ENCODE measurements at regions not wholly inside any gene's neighbourhood (a gene's known extent, or its start where the extent isn't known, plus 50 kb on each side); places are given as distances from the start of the nearest gene placed in this dataset.

DNA sequence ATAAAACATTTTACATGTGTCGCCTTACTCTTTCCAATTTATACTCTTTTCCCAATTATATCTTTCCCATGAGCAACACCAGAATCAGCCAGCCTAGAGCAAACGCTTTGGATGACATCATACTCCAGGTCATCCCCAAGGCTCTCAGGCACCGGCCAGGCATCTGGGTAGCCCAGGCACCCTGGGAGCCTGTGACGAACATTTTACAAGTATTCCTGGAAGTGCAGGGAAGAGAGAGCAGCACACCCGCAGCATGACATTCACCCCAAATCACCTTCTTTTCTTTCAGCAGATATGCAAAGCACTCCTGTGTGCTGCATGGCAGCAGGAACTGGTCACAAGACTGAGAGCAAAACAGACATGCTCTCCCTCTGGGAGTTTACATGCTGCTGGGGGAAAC lies 75.7 kb upstream of the SMIM23 start:
- TF ChIP-seq, protein P1, sequence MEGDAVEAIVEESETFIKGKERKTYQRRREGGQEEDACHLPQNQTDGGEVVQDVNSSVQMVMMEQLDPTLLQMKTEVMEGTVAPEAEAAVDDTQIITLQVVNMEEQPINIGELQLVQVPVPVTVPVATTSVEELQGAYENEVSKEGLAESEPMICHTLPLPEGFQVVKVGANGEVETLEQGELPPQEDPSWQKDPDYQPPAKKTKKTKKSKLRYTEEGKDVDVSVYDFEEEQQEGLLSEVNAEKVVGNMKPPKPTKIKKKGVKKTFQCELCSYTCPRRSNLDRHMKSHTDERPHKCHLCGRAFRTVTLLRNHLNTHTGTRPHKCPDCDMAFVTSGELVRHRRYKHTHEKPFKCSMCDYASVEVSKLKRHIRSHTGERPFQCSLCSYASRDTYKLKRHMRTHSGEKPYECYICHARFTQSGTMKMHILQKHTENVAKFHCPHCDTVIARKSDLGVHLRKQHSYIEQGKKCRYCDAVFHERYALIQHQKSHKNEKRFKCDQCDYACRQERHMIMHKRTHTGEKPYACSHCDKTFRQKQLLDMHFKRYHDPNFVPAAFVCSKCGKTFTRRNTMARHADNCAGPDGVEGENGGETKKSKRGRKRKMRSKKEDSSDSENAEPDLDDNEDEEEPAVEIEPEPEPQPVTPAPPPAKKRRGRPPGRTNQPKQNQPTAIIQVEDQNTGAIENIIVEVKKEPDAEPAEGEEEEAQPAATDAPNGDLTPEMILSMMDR (conservative IDR thresholded peaks at IDR 0.05; ENCODE audit: low read depth, low read length), result no peak
- peak; percentile 56 for DNase-seq (ENCODE audit: low read depth)
- H3K4me3 ChIP-seq (ENCODE audit: low read depth, low read length), result no peak overlapping the region

DNA sequence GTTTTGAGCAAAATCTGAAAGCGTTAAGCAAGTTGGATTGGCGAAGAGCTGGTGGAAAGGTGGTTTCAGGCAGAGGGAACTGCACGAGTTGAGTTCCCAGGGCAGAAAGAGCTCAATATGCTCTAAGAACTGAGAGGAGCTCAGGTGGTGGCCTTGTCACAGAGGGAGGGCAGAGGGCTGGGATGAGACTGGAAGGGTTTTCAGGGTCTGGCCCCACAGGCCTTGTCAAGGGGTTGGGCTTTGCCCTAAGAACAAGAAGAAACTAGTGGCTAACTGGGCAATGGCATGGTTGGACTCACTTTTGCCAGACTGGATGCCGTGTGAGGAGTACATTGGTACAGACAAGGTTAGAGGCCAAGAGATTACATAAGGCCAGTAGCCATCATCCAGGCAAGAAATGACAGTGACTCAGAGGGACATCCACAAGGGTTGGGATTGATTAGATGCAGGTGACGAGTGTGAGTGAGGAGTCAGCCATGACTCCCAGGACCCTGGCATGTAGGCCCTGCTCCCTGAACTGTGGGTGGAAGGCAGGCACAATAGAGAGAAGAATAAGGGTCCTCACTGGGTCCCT lies 75.1 kb upstream of the SMIM23 start:
- no peak for DNase-seq (ENCODE audit: low read depth)
- TF ChIP-seq, protein P1 (conservative IDR thresholded peaks at IDR 0.05; ENCODE audit: low read depth, low read length), result no peak
- H3K4me3 ChIP-seq (ENCODE audit: low read depth, low read length), result no peak overlapping the region

DNA sequence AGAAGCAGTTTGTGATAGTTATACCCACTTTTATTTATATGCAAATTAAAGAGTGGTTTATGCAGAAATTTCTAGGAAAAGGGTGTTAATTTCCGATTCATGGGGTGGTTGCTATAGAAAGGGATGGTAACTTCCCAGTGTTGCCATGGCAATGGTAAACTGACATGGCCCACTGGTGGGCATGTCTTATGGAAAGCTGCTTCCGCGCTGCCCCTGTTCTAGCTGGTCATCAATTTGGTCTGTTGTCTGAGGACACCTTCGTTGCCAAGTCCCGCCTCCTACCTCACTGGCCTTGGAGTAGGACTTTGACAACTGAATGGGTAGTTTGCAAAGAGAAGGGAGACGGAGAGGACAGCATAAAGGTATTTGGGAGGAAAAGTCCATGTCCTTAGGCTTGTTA lies 74.0 kb upstream of the SMIM23 start:
- TF ChIP-seq, protein P1 (conservative IDR thresholded peaks at IDR 0.05; ENCODE audit: low read depth, low read length), result no peak
- DNase-seq (ENCODE audit: low read depth), result no peak
- H3K4me3 ChIP-seq (ENCODE audit: low read depth, low read length), result no peak overlapping the region

DNA sequence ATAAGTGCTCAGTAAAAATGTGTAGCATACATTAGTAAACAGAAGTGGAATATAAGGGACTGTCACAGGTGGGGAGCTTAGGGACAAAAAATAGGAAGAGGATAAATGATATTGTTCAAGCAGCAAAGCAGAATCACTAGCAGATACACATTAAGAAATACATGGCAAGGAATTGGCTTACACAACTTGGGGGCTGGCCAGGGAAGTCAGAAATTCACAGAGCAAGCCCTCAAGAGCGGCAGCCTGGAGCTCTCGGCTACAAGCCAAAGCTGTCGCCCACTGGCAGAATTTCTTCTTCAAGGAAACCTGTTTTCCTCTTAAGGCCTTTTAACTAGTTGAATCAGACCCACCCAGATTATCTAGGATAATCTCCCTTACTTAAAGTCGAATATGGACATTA lies 73.0 kb upstream of the SMIM23 start:
- TF ChIP-seq, protein P1 (conservative IDR thresholded peaks at IDR 0.05; ENCODE audit: low read depth, low read length), result no peak
- DNase-seq (ENCODE audit: low read depth), result peak; percentile 33
- no peak overlapping the region for H3K4me3 ChIP-seq (ENCODE audit: low read depth, low read length)

DNA sequence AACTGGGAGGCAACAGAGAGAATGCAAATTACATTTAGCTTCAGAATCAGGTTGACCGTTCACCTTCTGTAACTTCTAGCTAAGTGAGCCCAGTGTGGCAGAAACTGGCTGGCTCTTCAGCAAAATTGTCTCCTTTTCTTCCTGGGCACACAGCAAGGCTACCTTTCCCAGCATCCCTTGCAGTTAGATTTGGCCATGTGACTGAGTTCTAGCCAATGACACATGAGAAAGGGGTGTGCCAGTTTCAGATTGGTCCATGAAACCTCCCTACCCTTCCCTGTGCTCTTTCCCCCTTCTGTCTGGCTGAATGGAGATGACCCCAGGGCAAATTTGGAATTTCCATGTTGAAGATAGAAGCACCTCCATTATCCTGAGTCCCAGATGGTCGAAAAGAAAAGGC lies 72.5 kb upstream of the SMIM23 start:
- TF ChIP-seq, protein P1 (conservative IDR thresholded peaks at IDR 0.05; ENCODE audit: low read depth, low read length), result no peak
- no peak overlapping the region for H3K4me3 ChIP-seq (ENCODE audit: low read depth, low read length)
- no peak for DNase-seq (ENCODE audit: low read depth)

DNA sequence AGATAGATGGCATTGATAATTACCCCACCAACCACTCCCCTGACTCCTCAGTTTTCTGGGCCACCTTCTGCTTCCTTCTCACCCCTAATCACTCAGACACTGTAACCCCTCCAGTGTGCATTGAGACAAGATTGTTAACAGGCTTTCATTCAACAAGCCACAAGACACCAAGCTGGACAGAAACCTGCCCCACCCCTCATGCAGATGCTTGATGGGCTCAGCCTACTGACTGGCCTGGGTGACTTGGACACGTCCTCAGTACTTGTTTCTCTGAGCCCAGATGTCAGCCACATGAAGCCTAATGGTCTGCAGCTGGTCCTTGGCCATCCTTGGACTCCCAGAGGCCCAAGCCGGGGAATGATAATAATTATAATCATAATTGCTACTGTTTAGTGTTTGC lies 71.4 kb upstream of the SMIM23 start:
- TF ChIP-seq, protein P1 (conservative IDR thresholded peaks at IDR 0.05; ENCODE audit: low read depth, low read length), result no peak
- no peak for DNase-seq (ENCODE audit: low read depth)
- no peak overlapping the region for H3K4me3 ChIP-seq (ENCODE audit: low read depth, low read length)

DNA sequence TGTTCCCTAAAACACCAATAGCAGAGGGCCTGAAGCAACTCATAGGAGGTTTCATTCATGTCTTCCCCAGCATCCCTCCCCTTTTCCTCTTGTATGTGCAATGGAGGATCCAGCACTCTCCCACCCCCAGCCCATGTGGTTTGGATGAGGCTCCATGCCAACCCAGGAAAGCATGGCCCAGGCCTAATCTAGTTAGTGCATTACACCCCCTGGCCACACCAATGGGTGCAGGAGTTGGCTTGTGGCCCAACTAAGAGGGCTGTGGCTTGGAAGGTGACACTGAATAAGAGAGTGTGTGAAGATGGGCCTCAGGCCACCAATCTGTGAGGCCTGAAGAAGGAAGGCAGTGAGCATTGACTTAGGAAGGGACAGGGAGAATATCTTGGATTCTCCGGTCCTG lies 70.8 kb upstream of the SMIM23 start:
- TF ChIP-seq, protein P1 (conservative IDR thresholded peaks at IDR 0.05; ENCODE audit: low read depth, low read length), result no peak
- DNase-seq (ENCODE audit: low read depth), result no peak
- no peak overlapping the region for H3K4me3 ChIP-seq (ENCODE audit: low read depth, low read length)
